Right lung (tissue), 2 donors: ENCODE measurements at regions not wholly inside any gene's neighbourhood (a gene's known extent, or its start where the extent isn't known, plus 50 kb on each side); places are given as distances from the start of the nearest gene placed in this dataset.

ENCODE experiments used
- DNase-seq, 2 donors: peaks; one replicate each; pipeline ENCODE4 v3.0.0-alpha.2; 2013

GRCh38 chr13:58048670-58049069, 417.1 kb downstream of the PCDH17 start:
- DNase-seq: no peak

GRCh38 chr13:58051396-58051795, 419.9 kb downstream of the PCDH17 start:
- no peak for DNase-seq

GRCh38 chr13:58051807-58052375, 420.3 kb downstream of the PCDH17 start:
- DNase-seq: no peak

GRCh38 chr13:58056426-58056825, 424.9 kb downstream of the PCDH17 start:
- no peak for DNase-seq

GRCh38 chr13:58059624-58060023, 428.1 kb downstream of the PCDH17 start:
- no peak for DNase-seq

- no peak for DNase-seq
Observed at GRCh38 chr13:58080806-58081205, 449.3 kb downstream of the PCDH17 start.

GRCh38 chr13:58081301-58081820, 449.8 kb downstream of the PCDH17 start:
- DNase-seq: no peak

- no peak for DNase-seq
Observed at GRCh38 chr13:58083064-58083463, 451.5 kb downstream of the PCDH17 start.

GRCh38 chr13:58085274-58085673, 453.7 kb downstream of the PCDH17 start:
- no peak for DNase-seq

- no peak for DNase-seq
Observed at GRCh38 chr13:58085819-58086218, 454.3 kb downstream of the PCDH17 start.

GRCh38 chr13:58087566-58087965, 456.0 kb downstream of the PCDH17 start:
- DNase-seq: no peak

- no peak for DNase-seq
Observed at GRCh38 chr13:58093394-58093793, 461.9 kb downstream of the PCDH17 start.

GRCh38 chr13:58097831-58098230, 466.3 kb downstream of the PCDH17 start:
- DNase-seq: no peak

- no peak for DNase-seq
Observed at GRCh38 chr13:58119351-58119750, 487.8 kb downstream of the PCDH17 start.

- no peak for DNase-seq
Observed at GRCh38 chr13:58119804-58120203, 488.3 kb downstream of the PCDH17 start.

GRCh38 chr13:58126496-58126895, 495.0 kb downstream of the PCDH17 start:
- peak; percentile 88 to 89 for DNase-seq

GRCh38 chr13:58134012-58134411, 502.5 kb downstream of the PCDH17 start:
- DNase-seq: no peak

GRCh38 chr13:58134525-58134924, 503.0 kb downstream of the PCDH17 start:
- DNase-seq: no peak

- no peak for DNase-seq
Observed at GRCh38 chr13:58142952-58143351, 511.4 kb downstream of the PCDH17 start.

- no peak for DNase-seq
Observed at GRCh38 chr13:58144616-58145015, 513.1 kb downstream of the PCDH17 start.

GRCh38 chr13:58151452-58151851, 519.9 kb downstream of the PCDH17 start:
- DNase-seq: peak; percentile 5 to 9

GRCh38 chr13:58160980-58161379, 529.4 kb downstream of the PCDH17 start:
- no peak for DNase-seq

GRCh38 chr13:58165617-58166016, 534.1 kb downstream of the PCDH17 start:
- no peak for DNase-seq

GRCh38 chr13:58181111-58181510, 549.6 kb downstream of the PCDH17 start:
- DNase-seq: no peak
